Adipose tissue (tissue), 3 donors: ENCODE measurements at regions not wholly inside any gene's neighbourhood (a gene's known extent, or its start where the extent isn't known, plus 50 kb on each side); places are given as distances from the start of the nearest gene placed in this dataset.
"Not testable (repeated sequence)": the region's sequence is repeated elsewhere in the genome, so short reads cannot be mapped to it uniquely, and the experiment has no call there.

Source experiments
- H3K27ac ChIP-seq: one replicate; pipeline ENCODE4 v1.5.1; 2013; ENCODE audit warnings: low read depth, low read length
- WGBS, 3 donors: extraction: QIAGEN DNeasy Blood & Tissue Kit; methylation state at CpG; one replicate each; pipeline ENCODE4 v1.1.7; 2013; 5-methylcytosine and 5-hydroxymethylcytosine counted together
- donor health status: healthy with polysubstance abuse.
- donor health status: Bipolar disorder and iron deficiency.
- donor health status: healthy.

GRCh38 chr5:40270274-40270845, 409.4 kb upstream of the PTGER4 start:
- WGBS, 3 donors: 66 to 83% (median 81%) methylated on average over 2 of the region's 2 CpGs

GRCh38 chr5:40268088-40268487, 411.6 kb upstream of the PTGER4 start:
- WGBS, 3 donors: 53 to 61% (median 55%) methylated on average over 1 of the region's 1 CpG
- no peak overlapping the region for H3K27ac ChIP-seq

More at GRCh38 chr5:40270274-40270845, 409.4 kb upstream of the PTGER4 start:
- no peak overlapping the region for H3K27ac ChIP-seq

GRCh38 chr5:40266952-40267351, 412.8 kb upstream of the PTGER4 start:
- 93 to 96% (median 96%) methylated on average over 2 of the region's 2 CpGs for WGBS, 3 donors
- H3K27ac ChIP-seq: no peak overlapping the region

GRCh38 chr5:40261984-40262383, 417.7 kb upstream of the PTGER4 start:
- H3K27ac ChIP-seq: no peak overlapping the region
- 93 to 98% (median 98%) methylated on average over 1 of the region's 1 CpG for WGBS, 3 donors

- WGBS, 3 donors: 13 to 55% (median 39%) methylated on average over 4 of the region's 4 CpGs
- H3K27ac ChIP-seq: no peak overlapping the region
These were observed 419.4 kb upstream of the PTGER4 start for GRCh38 chr5:40260361-40260760.

GRCh38 chr5:40258222-40258621, 421.5 kb upstream of the PTGER4 start:
- 51 to 100% (median 69%) methylated on average over 1 of the region's 1 CpG for WGBS, 3 donors
- no peak overlapping the region for H3K27ac ChIP-seq

DNA sequence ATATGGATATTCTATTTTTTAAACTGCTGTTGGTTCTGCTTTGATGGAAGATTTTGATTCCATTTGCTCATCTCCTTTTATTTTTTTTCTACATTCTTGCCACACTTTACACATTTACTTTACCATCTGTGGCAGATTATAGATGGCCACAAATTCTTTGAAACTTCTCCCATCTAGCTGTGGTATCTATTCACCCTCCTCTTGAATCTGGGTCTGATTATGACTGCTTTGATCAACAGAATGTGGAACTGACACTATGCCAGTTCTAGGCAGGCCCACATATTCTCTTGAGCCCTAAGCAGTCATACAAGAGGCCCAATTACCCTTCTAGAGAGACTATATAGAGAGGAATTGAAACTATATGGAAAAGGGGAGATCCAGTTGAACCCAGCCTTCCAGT, 439.0 kb upstream of the PTGER4 start:
- H3K27ac ChIP-seq: no peak overlapping the region

DNA sequence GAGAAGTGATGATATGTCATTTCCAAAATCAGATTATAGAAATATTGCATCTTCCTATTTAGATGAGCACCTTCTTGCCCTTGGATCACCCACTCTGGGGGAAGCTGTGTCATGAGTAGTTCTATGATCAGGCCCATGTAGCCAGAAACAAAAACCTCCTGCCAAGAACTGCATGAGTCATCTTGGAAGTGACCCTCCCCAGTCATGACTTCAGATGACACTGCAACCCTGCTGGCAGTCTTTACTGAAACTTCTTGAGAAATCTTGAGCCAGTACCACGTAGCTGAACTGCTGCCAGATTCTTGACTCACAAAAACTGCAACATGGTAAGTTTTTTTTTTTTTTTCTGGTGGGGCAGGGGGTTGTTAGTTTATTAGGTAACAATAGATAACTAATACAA, 439.6 kb upstream of the PTGER4 start:
- WGBS, 3 donors: 57 to 65% (median 58%) methylated on average over 1 of the region's 1 CpG
- H3K27ac ChIP-seq: no peak overlapping the region

DNA sequence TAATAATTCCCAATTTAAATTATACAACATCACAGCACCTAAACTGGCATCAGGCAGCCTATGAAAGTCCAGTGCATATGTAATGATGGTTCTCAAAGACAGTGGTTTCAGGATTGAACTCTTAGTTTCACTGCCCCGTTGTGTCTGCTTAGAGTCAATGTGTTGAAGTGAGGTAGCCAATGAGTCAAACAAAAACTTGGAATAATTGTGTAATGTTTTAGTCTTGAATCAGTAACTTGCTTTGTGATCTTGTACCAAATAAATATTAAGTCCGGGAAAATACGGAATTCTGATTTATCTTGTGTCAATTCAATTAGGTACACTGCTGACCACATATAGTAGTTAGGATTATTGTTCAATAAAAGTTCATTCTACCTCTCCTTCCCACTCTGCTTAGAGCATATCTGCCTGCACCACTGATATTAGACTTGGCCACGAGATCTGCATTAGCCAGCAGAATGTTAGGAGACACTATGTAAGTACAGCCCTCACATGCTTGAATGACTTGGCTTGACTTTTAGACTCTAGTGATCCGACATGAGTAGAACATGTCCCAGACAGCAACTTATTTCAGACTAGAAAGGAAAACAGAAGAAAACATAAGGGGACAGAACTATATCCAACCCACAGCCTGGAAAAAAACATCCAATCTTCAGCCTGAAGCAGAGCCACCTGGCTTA, 441.5 kb upstream of the PTGER4 start:
- 80 to 84% (median 81%) methylated on average over 5 of the region's 5 CpGs for WGBS, 3 donors

DNA sequence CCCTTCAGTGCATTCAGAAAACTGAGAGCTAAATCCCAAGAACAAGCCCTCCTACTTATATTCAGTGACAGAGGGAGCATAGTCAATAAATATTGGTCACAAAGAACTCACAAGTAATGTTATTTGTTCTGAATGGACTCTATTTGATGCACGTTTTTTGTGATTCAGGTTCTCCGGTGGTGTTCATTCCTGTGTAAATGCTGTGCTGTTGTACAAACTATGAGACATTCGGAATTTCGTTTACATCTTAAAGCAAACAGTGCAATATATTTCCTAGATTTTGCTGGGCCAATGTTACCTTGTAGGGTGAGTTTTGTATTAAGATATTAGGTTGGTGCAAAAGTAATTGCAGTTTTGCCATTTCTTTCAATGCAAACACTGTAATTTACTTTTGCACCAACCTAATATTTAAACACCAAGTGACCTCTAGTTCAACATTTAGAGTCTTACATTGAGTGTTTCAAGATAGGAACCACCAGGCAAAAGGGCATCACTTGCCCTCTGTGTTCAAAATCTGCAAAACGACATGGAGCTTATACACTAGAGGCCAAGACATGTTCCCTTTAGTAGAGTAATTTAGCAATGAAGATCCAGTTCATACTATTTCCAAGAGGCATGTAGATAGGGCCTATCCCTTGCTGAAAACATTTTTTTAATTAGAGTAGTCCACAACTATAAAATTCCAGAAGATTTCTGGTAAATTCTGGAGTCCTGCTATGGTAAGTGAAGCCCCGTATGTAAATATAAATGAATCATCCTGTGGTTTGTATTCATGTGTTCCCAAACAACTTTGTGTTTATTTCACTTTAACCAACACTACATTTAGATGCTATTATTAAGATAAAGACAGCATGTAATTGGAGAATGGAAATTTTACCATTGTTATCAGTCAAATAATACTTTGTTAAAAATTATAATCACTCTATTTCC, 444.0 kb upstream of the PTGER4 start:
- no peak overlapping the region for H3K27ac ChIP-seq
- WGBS, 3 donors: 75 to 82% (median 80%) methylated on average over 6 of the region's 6 CpGs

More for the DNA sequence above, 441.5 kb upstream of the PTGER4 start:
- H3K27ac ChIP-seq: no peak overlapping the region

GRCh38 chr5:40233268-40233667, 446.4 kb upstream of the PTGER4 start:
- no peak overlapping the region for H3K27ac ChIP-seq

GRCh38 chr5:40227931-40228330, 451.8 kb upstream of the PTGER4 start:
- WGBS, 3 donors: 94 to 97% (median 96%) methylated on average over 2 of the region's 2 CpGs
- no peak overlapping the region for H3K27ac ChIP-seq

DNA sequence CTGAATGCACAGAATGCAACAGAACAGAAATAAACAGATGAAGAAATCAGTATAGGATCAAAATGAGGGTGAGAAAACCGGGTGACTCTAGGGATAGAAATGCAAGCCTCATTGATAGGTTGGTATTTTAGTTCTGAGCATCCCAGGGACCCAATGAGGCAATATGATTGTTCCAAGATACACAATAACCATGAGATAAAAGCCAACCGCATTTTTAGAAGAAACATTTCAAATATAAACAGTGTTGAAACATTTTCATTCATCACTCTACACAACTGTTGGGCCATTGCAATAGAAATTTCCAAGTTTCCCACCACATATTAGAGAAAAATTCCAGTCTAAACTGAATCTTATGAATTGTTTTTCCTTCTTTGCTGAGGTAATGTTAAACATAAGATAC, 452.3 kb upstream of the PTGER4 start:
- no peak overlapping the region for H3K27ac ChIP-seq
- 57 to 90% (median 86%) methylated on average over 2 of the region's 2 CpGs for WGBS, 3 donors

GRCh38 chr5:40226906-40227305, 452.8 kb upstream of the PTGER4 start:
- 21 to 86% (median 73%) methylated on average over 2 of the region's 2 CpGs for WGBS, 3 donors
- no peak overlapping the region for H3K27ac ChIP-seq

GRCh38 chr5:40225147-40225546, 454.6 kb upstream of the PTGER4 start:
- not testable (repeated sequence) for H3K27ac ChIP-seq
- 79 to 88% (median 81%) methylated on average over 1 to 2 of the region's 2 CpGs for WGBS, 3 donors

- H3K27ac ChIP-seq: no peak overlapping the region
- WGBS, 3 donors: 57 to 85% (median 62%) methylated on average over 2 of the region's 2 CpGs
These were observed 455.3 kb upstream of the PTGER4 start for GRCh38 chr5:40224421-40224820.

GRCh38 chr5:40223884-40224402, 455.8 kb upstream of the PTGER4 start:
- WGBS, 3 donors: 84 to 93% (median 85%) methylated on average over 5 of the region's 5 CpGs

DNA sequence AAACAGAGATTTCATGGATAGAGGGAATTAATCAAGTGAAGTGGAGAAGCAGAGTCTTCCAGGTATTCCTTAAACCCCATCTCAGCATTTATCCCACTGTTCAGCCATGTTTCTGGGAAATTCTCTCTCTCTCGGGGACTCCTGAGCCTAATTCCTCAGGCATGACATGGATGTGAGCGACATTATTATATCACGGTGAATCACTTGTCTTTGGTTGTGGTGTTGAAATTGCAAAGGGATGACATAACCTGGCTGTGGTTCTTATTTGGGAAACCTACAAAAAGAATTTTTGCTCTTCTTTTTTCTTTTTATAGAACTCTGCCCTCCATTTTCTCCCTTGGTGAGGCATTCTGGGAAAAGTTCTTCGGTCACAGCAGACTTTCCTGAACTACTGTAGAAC, 457.9 kb upstream of the PTGER4 start:
- WGBS, 3 donors: 81 to 93% (median 86%) methylated on average over 4 of the region's 4 CpGs
- H3K27ac ChIP-seq: no peak overlapping the region

More at GRCh38 chr5:40223884-40224402, 455.8 kb upstream of the PTGER4 start:
- no peak overlapping the region for H3K27ac ChIP-seq

DNA sequence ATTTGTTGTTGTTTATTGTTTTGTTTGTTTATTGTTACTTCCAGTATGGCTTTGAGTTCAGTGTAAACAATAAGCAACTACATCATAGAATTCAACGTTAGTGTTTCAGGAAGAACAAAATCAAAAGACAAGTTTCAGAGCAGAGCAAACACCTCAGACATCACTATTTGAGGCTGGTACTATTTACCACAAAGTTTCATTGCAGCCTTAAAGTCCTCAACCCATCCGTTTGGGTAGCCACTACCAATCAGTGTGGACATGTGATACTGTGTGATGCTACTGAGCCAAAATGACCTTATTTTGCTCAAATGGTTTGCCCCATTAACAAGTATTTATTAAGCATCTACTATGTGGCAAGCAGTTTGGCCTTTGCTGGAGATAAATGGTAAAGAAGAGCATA, 458.5 kb upstream of the PTGER4 start:
- no peak overlapping the region for H3K27ac ChIP-seq
- WGBS, 3 donors: 74 to 80% (median 79%) methylated on average over 2 of the region's 2 CpGs
